ENCODE measurements at regions not wholly inside any gene's neighbourhood (a gene's known extent, or its start where the extent isn't known, plus 50 kb on each side); places are given as distances from the start of the nearest gene placed in this dataset.

DNA sequence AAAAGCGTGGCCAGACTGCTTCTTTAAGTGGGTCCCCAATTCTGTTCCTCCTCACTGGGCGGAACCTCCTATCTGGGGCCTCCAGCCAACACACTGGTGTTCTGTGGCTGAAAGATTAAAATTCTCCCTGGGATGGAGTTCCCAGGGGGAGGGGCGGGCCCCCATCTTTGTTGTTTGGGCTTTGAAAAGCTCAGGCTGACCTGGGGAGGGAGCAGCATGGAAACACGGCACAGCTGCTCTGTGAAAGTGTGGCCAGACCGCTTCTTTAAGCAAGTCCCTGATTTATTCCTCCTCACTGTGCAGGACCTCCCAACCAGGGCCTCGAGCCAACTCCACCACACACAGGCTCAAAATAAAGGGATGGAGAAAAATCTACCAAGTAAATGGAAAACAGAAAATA lies 219.5 kb downstream of the TMEM47 start:
- TF ChIP-seq POLR2A (IDR thresholded peaks at IDR 0.05) (no peak), POLR2AphosphoS5 (IDR thresholded peaks at IDR 0.05) (no peak)
- TF ChIP-seq, protein P1, sequence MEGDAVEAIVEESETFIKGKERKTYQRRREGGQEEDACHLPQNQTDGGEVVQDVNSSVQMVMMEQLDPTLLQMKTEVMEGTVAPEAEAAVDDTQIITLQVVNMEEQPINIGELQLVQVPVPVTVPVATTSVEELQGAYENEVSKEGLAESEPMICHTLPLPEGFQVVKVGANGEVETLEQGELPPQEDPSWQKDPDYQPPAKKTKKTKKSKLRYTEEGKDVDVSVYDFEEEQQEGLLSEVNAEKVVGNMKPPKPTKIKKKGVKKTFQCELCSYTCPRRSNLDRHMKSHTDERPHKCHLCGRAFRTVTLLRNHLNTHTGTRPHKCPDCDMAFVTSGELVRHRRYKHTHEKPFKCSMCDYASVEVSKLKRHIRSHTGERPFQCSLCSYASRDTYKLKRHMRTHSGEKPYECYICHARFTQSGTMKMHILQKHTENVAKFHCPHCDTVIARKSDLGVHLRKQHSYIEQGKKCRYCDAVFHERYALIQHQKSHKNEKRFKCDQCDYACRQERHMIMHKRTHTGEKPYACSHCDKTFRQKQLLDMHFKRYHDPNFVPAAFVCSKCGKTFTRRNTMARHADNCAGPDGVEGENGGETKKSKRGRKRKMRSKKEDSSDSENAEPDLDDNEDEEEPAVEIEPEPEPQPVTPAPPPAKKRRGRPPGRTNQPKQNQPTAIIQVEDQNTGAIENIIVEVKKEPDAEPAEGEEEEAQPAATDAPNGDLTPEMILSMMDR (IDR thresholded peaks at IDR 0.05 in 8 of 11, conservative IDR thresholded peaks at IDR 0.05 in 3 of 11): no peak

All from spleen (tissue), 7 donors.